SK-N-SH treated with all-trans-retinoic acid at 6 μM for 48 hours (cell line): ENCODE measurements at regions not wholly inside any gene's neighbourhood (a gene's known extent, or its start where the extent isn't known, plus 50 kb on each side); places are given as distances from the start of the nearest gene placed in this dataset.

Experiments
- ARNTL ChIP-seq: fragments of 450-650 bp; formaldehyde crosslinking; IDR thresholded peaks from 2 replicates; pipeline ENCODE4 v1.5.0; 2020; ENCODE audit warnings: low read depth, mild to moderate bottlenecking, moderate library complexity, borderline replicate concordance
- CREB5 ChIP-seq: fragments of 250-450 bp; sonication (Bioruptor Pico); IDR thresholded peaks from 2 replicates; pipeline ENCODE4 v1.5.1; 2020; ENCODE audit warnings: low read depth, mild to moderate bottlenecking, moderate library complexity

- no peak for TF ChIP-seq ARNTL (CRISPR knock-in tag)
- no peak for TF ChIP-seq CREB5 (CRISPR knock-in tag)
These were observed 480.4 kb downstream of the CCDC171 start for GRCh38 chr9:16033253-16033652.
